ENCODE measurements at regions not wholly inside any gene's neighbourhood (a gene's known extent, or its start where the extent isn't known, plus 50 kb on each side); places are given as distances from the start of the nearest gene placed in this dataset.
"Not testable (repeated sequence)": the region's sequence is repeated elsewhere in the genome, so short reads cannot be mapped to it uniquely, and the experiment has no call there.

- Histone ChIP-seq H3K27me3 (replicated peaks; ENCODE audit: control insufficient read depth, insufficient read depth, low read length) (no peaks in the 10 kb centered on the region), H3K4me3 (replicated peaks; ENCODE audit: low read depth, low read length) (no peak overlapping the region), H3K36me3 (ENCODE audit: control insufficient read depth, insufficient read depth, low read length) (no peaks in the 10 kb centered on the region)
- no peak for DNase-seq (ENCODE audit: extremely low read depth, insufficient read length)
- no peak for TF ChIP-seq CTCF (IDR thresholded peaks at IDR 0.05; ENCODE audit: insufficient read depth, low read length, poor library complexity, severe bottlenecking)
These were observed 70.4 kb upstream of the RASEF start for GRCh38 chr9:83133316-83133715.

- no peaks in the 10 kb centered on the region for H3K36me3 ChIP-seq (ENCODE audit: control insufficient read depth, insufficient read depth, low read length)
- no peaks in the 10 kb centered on the region for H3K27me3 ChIP-seq (replicated peaks; ENCODE audit: control insufficient read depth, insufficient read depth, low read length)
- TF ChIP-seq CTCF (IDR thresholded peaks at IDR 0.05; ENCODE audit: insufficient read depth, low read length, poor library complexity, severe bottlenecking): no peak
- DNase-seq (ENCODE audit: extremely low read depth, insufficient read length): no peak
- H3K4me3 ChIP-seq (replicated peaks; ENCODE audit: low read depth, low read length): no peak overlapping the region
These were observed 69.8 kb upstream of the RASEF start for GRCh38 chr9:83132768-83133167.

GRCh38 chr9:83130541-83130940 is 67.6 kb upstream of the RASEF start:
- no peak for DNase-seq (ENCODE audit: extremely low read depth, insufficient read length)
- TF ChIP-seq CTCF (IDR thresholded peaks at IDR 0.05; ENCODE audit: insufficient read depth, low read length, poor library complexity, severe bottlenecking): no peak
- Histone ChIP-seq H3K4me3 (replicated peaks; ENCODE audit: low read depth, low read length) (no peak overlapping the region), H3K27me3 (replicated peaks; ENCODE audit: control insufficient read depth, insufficient read depth, low read length) (no peaks in the 10 kb centered on the region), H3K36me3 (ENCODE audit: control insufficient read depth, insufficient read depth, low read length) (no peaks in the 10 kb centered on the region)

- no peaks in the 10 kb centered on the region for H3K27me3 ChIP-seq (replicated peaks; ENCODE audit: control insufficient read depth, insufficient read depth, low read length)
- no peaks in the 10 kb centered on the region for H3K36me3 ChIP-seq (ENCODE audit: control insufficient read depth, insufficient read depth, low read length)
- TF ChIP-seq CTCF (IDR thresholded peaks at IDR 0.05; ENCODE audit: insufficient read depth, low read length, poor library complexity, severe bottlenecking): no peak
- H3K4me3 ChIP-seq (replicated peaks; ENCODE audit: low read depth, low read length): no peak overlapping the region
- no peak for DNase-seq (ENCODE audit: extremely low read depth, insufficient read length)
These were observed 62.7 kb upstream of the RASEF start for GRCh38 chr9:83125671-83126070.

GRCh38 chr9:83119873-83120272 is 56.9 kb upstream of the RASEF start:
- no peaks in the 10 kb centered on the region for H3K27me3 ChIP-seq (replicated peaks; ENCODE audit: control insufficient read depth, insufficient read depth, low read length)
- no peak for DNase-seq (ENCODE audit: extremely low read depth, insufficient read length)
- TF ChIP-seq CTCF (IDR thresholded peaks at IDR 0.05; ENCODE audit: insufficient read depth, low read length, poor library complexity, severe bottlenecking): no peak
- H3K4me3 ChIP-seq (replicated peaks; ENCODE audit: low read depth, low read length): no peak overlapping the region
- no peaks in the 10 kb centered on the region for H3K36me3 ChIP-seq (ENCODE audit: control insufficient read depth, insufficient read depth, low read length)

- Histone ChIP-seq H3K4me3 (replicated peaks; ENCODE audit: low read depth, low read length) (no peak overlapping the region), H3K36me3 (ENCODE audit: control insufficient read depth, insufficient read depth, low read length) (no peaks in the 10 kb centered on the region), H3K27me3 (replicated peaks; ENCODE audit: control insufficient read depth, insufficient read depth, low read length) (no peaks in the 10 kb centered on the region)
- no peak for DNase-seq (ENCODE audit: extremely low read depth, insufficient read length)
- TF ChIP-seq CTCF (IDR thresholded peaks at IDR 0.05; ENCODE audit: insufficient read depth, low read length, poor library complexity, severe bottlenecking): no peak
These were observed 53.1 kb upstream of the RASEF start for GRCh38 chr9:83116026-83116425.

GRCh38 chr9:83113445-83113844 is 50.5 kb upstream of the RASEF start:
- DNase-seq (ENCODE audit: extremely low read depth, insufficient read length); H3K27me3 ChIP-seq (replicated peaks; ENCODE audit: control insufficient read depth, insufficient read depth, low read length); H3K4me3 ChIP-seq (replicated peaks; ENCODE audit: low read depth, low read length); H3K36me3 ChIP-seq (ENCODE audit: control insufficient read depth, insufficient read depth, low read length): not testable (repeated sequence)

Measured in GM06990 (cell line).